G401 (cell line): ENCODE measurements at regions not wholly inside any gene's neighbourhood (a gene's known extent, or its start where the extent isn't known, plus 50 kb on each side); places are given as distances from the start of the nearest gene placed in this dataset.
A peak's percentile ranks its signal among the peaks of the same experiment; 100 is the strongest.

Experiments used
- DNase-seq: peaks from one replicate; pipeline ENCODE4 v3.0.0-alpha.2; 2015; ENCODE audit warnings: low spot score
- in situ Hi-C: cut with HindIII; loops from 2 replicates; pipeline ENCODE4 v1.10.0; 2016; ENCODE audit warnings: low sequenced_read_pairs, mixed read lengths

DNA sequence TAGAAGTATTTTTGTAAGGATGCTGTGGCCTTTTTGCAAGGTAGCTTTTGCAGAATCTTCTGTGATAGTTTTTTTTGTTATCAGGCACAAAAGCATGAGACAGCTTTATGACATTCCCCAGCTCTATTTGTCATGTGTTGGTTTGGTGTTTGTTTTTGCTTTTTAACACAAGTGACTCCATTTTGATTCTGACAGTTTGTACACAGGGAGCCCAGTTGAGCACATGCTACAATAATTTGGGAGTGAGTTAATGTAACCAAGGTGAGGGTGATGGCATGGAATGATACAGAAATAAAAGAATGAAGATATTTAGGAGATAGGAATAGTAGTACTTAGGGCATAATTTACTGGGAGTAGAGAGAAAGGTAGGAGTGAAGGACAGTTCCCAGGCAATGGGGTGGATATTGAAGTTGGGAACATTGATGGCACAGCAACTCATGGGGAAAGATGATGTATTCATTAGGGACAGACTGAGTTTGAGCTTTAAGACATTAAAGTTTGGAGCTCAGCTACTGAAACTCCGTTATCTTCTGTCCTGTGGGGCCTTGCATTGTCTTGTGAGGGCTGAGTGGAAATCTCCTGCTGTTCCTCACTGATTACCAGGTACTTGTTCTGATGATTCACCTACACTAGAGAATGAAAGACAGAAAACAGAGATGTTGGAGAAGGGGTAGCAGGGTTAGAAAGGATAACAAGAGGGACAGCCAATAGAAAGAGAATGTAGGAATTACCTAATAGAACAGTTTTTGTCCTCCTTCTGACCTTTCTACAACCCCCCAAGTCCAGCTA, 88.3 kb upstream of the CCDC112 start:
- no peak for DNase-seq
- in situ Hi-C loops: no loop called here

DNA sequence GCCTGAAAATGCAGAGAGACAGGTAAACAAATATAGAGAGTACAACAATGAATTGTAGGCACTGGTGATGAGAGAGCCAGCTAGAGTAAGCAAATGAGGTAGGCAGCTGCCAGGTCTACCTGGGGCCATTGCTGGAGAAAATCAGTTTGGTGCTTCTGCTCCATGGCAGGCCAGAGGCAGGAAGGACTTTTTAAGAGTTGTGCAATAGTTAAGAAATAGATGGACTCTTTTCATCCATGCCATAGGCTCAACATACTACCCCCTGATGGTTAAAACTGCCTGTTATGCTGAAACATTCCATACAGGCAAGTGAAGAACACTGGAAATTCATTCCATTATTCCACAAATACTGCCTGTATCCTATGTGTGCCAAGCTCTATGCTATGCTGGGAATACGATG, 86.5 kb upstream of the CCDC112 start:
- in situ Hi-C loops: no loop called here
- no peak for DNase-seq

DNA sequence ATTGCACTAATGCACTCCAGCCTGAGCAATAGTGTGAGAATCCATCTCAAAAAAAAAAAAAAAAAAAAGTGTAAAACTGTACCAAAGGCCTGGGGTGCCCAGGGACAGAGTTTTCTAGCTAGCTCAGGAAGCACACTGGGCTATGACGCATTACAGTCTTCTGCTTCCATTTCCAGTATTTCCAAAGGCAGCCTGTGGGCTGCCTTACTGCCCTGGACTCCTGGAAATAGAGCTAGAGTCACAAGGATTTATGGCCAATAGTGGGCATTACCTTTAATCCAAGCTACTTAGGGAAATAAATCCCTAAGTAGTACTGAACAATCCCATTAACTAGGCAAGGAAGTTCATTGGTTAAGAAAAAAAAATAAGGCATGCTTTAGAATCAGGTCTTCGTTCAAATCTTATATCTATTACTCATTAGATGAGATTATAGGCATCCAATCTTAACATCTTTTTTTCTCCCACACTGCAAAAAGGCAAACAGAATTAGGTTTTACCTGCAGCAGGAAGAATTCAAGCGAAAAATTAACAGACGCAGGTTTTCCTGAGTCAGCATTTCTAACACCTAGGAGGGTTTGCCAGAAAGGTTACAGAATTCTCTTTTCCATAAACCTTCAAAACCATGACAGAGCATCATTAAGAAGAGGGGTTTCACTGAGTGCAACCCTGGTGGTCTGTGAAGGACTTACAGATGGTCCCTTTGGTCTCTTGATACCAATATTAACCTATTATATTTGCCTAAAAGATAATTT, 85.6 kb upstream of the CCDC112 start:
- in situ Hi-C loops: no loop called here
- DNase-seq: peak; percentile 46

DNA sequence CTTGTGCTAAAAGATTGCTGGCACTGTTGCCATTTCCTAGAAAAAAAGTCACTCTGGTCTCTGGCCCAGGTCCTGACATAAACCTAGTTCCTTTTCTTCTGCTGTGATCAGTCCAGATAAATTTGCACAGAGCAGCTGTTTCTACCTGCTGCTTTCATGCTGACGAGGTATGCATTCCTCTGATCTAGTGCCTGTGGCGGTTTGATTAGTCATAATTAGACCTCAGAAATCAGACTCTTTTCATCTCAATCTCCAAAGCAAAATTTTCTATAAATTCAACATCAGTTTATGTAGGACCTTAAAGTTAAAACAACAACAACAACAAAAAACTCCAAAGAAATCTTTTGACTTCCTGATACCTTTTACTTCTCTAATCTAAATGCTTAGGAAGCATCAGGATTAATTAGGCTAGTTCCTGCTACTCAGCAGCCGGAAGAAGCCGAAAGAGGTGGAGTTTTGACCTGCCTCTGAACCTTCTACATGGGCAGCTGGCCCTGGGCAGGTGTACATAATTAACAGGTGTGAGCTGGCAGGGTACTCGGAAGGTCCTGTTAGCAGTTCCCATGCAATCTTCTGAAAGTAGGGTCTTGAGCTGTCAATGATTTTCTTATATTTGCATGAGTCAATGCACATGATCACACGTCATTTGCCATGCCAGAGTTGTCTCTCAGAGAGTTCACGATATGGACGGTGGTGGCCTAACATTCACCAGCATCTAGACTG, 83.3 kb upstream of the CCDC112 start:
- no peak for DNase-seq
- in situ Hi-C loops: no loop called here

DNA sequence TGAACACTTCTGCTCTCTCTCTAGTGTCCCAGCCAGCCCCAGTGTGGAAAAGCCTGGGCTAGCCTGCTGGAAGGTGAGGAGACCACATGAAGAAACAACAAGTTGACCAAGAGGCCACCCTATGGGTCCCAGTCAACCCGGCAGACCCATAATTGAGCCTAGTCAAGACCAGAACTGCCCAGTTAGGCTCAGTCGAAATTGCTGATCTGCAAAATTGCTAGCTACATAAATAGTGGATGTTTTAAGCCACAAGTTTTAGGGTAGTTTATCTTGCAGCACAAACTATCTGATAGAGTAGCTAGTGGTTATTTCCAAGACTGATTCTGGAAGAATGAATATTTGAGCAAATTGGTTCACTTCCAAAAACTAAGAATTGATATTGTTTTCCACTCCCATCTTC, 82.3 kb upstream of the CCDC112 start:
- in situ Hi-C loops: no loop called here

DNA sequence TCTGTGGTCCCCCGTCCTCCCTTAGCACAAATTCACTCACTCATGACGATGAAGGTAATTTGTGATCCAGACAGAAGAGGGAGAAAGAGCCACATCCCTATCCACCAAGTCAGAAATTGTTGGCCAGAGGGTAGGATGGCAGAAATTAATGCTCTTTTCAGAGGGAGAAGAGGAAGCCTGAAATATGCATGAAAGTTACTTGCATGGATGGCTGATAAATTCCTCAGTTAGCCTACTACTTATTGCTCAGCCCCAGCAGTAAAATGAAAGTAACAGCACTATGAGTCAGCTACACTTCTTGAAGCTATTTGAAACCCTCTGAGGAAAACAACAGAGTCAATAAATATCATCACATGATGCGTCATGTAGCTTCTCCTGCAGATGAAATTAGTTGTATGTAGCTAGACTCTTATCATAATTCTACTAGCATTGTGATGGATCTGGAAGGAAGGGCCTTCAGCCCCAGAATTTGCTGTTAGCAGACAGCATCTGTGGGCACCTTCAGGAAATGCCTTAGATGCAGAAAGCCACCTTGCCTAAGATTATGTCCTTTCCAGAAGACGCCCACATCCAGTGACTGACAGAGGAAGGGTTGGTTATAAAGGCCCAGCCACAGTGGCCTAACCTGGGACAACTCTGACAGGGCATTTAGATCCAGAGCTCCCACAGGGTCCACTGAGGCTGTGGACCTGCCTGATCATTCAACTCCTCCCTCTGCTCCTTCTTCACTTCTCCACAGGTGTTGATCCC, 81.2 kb upstream of the CCDC112 start:
- DNase-seq: peak; percentile 47
- in situ Hi-C loops: no loop called here

More for the DNA sequence above, 82.3 kb upstream of the CCDC112 start:
- no peak for DNase-seq

DNA sequence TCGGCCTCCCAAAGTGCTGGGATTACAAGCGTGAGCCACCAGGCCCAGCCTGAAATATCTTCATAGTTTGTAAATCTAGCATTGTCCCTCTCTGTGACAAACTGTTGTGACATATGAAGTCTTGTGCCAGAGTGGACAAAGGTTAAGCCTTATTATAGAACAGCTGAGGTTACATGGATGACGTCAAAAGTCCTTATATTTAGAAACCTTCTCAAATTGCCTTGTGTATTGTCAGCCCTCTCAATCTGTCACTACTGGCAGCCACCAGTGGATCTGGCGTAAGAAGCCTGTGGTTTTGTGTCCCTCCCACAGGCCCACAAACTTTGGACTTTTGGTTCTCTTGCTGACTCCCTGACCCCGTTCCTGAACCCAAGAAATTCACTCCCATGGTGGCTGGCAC, 79.4 kb upstream of the CCDC112 start:
- DNase-seq: peak; percentile 83
- in situ Hi-C loops: no loop called here

DNA sequence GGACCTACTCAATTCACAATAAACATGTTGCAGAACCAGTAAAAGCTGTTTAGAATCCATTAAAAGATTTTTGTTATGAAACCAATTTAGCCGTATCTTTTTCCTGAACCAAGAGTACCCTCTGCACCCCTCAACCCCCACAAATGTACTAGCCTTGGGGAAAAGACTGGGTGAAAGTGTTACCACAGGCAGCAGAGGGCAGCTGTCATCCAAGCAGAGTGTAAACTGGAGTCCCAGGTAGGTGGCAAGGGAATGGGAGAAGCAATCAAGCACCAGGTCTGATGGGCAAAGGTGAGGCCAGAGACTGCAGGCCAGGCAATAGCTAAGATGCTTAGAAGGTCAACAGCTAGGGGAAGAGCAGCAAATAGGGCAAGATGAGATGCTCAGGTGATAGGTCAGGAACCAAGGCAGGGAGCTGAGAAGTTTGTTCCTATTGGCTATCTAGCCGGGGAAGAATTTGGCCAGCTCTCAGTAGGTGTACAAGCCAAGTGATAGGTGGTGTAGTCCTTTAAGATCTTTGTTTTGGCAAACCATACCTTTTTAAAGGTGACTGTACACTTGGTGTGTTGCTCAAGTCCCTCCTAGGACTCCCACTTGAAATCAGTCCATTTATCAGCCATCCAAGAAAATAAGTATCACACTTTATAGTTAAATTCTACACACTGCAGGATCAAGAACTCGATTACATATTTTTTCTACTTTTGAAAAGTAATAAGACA, 77.8 kb upstream of the CCDC112 start:
- in situ Hi-C loops: no loop called here
- no peak for DNase-seq

DNA sequence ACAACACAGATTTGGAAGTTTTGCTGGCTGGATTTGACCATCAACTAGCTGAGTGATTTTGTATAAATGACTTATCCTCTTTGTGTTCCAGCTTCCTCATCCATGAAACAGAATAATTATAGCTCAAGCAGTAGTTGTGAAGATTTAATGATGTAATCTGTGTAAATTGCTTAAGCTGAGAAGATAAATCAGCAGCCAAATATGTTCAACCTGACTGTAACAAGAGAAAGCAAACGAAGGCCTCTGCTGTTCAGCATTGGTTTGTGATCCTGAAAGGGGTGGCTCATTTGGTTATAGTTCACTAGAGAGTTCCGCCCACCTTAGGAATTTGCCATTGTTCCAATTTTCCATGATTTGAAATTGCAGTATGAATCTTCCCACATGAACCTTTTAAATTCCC, 75.7 kb upstream of the CCDC112 start:
- DNase-seq: no peak
- in situ Hi-C loops: no loop called here

DNA sequence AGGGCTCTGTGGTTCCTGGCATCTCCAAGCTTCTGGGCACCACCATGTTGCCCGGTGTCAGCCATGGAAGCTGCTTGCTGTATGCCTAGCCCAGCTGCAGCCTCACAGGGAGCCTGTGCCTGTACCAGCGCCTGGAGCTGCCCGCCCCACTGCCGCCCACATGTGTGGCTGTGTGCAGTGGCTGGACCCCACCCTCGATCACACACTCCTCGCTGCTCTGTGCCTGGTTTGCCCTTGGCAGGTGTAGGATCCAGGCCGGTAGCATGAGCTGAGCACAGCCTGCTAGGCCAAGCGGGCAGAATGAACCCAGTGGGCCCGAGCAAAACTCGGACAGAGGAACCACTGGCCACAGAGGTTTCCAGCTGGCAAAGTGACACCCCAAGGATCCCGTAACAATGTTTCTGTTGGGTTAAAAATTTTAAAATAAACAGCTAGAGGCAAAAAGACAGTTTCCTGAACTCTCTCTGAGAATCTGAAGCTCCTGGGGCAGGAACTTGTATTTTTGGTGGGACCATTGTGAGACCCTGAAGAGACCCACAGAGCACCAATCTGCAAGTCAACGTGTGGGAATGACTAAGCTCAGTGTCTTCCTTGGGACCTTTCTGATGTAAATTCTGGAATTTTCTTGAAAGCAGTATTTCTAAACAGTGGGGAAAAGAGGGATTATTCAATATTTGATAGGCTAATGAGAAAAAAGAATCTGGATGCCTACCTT, 73.1 kb upstream of the CCDC112 start:
- in situ Hi-C loops: no loop called here

DNA sequence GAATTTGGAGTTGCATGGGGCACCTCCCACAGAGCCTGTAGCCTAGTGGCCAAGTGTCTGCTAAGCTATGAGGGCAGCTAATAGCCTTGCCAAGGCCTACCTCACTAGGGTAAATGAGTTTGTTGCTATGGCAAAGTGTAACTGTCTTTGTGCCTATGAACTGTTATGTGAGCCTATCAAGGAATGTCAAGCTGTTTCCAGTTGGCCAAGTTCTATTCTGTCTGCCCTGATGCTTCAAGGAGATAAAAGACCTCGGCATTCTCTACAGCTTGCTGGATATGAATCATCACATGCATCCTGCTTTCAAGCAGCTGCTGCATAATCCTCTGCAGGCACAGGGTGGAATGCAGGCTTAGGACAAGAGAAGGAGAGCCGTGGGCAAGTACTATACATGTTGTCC, 69.8 kb upstream of the CCDC112 start:
- no peak for DNase-seq
- in situ Hi-C loops: no loop called here

More for the DNA sequence above, 73.1 kb upstream of the CCDC112 start:
- DNase-seq: no peak

DNA sequence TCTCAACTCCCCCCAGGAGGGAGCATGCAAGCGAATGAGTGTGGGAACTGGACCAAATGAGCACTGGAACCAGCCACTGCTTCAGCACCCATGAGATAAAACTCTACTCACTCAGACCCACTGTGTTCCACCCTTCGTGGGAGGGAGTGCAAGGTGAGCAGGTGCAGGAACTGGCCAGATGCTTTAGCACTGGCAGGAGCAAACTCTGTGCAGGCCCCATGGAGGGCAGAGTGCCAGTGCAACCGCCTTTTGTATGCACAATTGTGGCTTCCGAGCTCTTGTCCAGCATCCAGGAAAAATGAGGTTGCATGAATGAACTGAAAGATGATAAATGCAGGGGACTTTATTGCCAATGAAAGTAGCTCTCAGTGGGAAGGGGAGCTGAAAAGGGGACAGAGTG, 67.4 kb upstream of the CCDC112 start:
- in situ Hi-C loops: no loop called here
- no peak for DNase-seq

DNA sequence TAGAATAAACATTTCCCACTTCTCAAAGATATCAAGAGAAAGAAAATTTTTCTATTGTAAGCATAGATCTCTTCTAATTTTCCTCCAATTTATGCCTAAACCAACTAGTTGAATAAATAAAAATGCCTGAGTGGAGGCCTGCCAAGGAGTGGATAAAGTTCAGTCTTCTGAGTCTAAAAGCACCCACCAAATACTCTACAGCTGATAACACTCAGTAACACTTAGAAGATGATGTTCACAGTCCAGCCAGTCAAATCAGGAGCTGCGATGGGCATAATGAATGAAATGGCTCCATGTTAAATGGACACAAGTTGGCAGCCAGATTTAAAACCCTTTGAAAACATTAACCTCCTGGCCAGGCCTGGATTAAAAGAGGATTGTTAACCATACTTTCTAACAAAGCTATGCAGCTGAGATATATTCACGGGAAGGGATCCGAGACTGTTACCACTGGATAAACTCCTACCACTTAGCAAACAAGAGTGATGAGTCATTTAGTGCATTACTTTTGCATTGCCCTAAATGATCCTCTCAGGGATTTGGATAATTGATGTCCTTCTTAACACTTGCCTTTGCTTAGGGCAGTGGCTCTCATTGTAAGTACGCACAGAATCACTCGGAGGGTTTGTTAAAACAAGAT, 63.7 kb upstream of the CCDC112 start:
- DNase-seq: no peak
- in situ Hi-C loops: no loop called here

DNA sequence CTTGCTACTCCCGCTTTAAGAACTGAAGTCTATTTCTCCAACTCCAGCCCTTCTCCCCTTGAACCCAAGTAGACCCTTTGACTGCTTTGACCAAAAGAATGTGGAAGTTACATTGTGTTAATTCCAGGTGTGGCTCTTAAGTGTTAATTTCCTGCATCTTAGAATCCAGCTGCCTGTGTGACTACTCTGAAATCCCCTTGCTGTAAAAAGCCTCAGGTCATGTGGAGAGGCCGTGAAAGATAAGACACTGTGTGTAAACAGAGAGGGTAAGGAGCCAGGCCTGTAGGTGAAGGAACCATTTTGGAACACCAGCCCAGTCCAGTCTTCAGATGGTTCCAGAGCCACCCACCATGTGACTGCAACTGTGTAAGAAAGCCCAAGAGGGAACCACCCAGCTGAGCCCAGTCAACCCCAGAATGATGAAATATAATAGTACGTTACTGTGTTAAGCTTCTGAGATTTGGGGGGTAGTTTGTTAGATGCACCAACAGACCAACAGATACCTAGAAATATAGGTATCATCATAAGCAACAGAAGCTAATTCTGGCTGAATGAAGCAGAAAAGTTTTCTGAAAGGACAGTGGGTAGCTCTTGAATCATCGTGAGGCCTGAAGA, 59.4 kb upstream of the CCDC112 start:
- DNase-seq: no peak
- in situ Hi-C loops: no loop called here

DNA sequence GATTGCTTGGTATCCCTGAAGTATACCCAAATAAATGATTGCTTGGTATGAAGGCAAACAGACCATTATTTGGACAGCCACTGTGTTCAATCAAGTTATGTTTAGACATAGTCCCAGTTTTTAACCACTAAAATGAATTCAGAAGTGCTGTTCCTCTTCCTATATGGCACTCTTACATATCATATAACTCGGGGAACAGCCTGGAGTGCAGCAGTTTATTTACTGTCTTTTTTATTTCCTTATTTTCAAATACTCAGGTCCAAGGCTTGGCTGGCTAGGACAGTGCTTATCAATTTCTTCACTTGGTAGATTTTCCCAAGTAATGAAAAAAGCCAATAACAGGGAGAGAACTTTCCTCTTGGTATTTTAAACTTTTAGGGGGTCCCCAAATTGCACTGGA, 58.6 kb upstream of the CCDC112 start:
- in situ Hi-C loops: no loop called here
- no peak for DNase-seq

DNA sequence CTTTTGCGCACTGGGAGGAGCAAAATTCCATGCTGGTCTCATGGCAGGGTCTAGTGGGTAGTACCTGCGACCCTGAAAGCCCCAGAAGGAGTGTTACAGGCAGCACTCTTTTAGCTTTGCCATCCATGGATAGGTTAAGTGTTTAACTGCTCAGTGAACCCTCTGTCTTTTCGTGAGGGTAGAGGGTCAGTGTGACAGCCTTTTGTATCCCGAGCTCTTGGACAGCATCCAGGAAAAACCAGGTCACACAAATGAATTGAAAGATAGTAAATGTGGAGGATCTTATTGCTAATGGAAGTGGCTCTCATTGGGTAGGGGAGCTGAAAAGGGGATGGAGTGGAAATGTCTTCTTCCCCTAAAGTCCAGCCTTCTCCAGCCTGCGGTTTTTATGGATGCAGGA, 57.8 kb upstream of the CCDC112 start:
- in situ Hi-C loops: no loop called here
- no peak for DNase-seq

DNA sequence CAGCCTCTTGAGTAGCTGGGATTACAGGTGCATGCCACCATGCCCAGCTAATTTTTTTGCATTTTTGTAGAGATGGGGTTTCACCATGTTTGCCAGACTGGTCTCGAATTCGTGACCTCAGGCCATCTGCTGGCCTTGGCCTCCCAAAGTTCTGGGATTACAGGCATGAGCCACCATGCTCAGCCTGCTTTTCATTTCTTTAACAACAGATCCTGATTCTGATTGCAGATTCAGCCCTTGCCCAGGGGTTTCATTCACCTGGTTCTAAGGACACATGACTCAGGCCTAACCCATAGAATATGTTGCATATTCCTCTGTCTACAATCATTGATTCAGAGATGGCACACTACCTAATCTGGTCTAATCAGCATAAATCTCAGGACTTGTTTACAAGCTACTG, 56.1 kb upstream of the CCDC112 start:
- DNase-seq: no peak
- in situ Hi-C loops: no loop called here
